OCI-LY7 (cell line): ENCODE measurements at regions not wholly inside any gene's neighbourhood (a gene's known extent, or its start where the extent isn't known, plus 50 kb on each side); places are given as distances from the start of the nearest gene placed in this dataset.

ENCODE experiments used
- CTCF ChIP-seq: fragments of 200-600 bp; sonication (generic); conservative IDR thresholded peaks from 2 replicates; pipeline ENCODE4 v1.5.1; 2014; ENCODE audit warnings: mild to moderate bottlenecking, antibody characterized with exemption, low read length, moderate library complexity, mixed read lengths
- EZH2phosphoT487 ChIP-seq: fragments of 200-600 bp; sonication (generic); IDR thresholded peaks from 2 replicates; pipeline ENCODE4 v1.6.1; 2018; ENCODE audit warnings: low read depth, borderline replicate concordance, mild to moderate bottlenecking, mixed run types, antibody characterized with exemption, low read length, moderate library complexity, mixed read lengths

GRCh38 chr10:118148247-118148646 lies 101.5 kb upstream of the RAB11FIP2 start:
- no peak for TF ChIP-seq CTCF
- no peak for TF ChIP-seq EZH2phosphoT487
